ENCODE measurements at regions not wholly inside any gene's neighbourhood (a gene's known extent, or its start where the extent isn't known, plus 50 kb on each side); places are given as distances from the start of the nearest gene placed in this dataset.

DNA sequence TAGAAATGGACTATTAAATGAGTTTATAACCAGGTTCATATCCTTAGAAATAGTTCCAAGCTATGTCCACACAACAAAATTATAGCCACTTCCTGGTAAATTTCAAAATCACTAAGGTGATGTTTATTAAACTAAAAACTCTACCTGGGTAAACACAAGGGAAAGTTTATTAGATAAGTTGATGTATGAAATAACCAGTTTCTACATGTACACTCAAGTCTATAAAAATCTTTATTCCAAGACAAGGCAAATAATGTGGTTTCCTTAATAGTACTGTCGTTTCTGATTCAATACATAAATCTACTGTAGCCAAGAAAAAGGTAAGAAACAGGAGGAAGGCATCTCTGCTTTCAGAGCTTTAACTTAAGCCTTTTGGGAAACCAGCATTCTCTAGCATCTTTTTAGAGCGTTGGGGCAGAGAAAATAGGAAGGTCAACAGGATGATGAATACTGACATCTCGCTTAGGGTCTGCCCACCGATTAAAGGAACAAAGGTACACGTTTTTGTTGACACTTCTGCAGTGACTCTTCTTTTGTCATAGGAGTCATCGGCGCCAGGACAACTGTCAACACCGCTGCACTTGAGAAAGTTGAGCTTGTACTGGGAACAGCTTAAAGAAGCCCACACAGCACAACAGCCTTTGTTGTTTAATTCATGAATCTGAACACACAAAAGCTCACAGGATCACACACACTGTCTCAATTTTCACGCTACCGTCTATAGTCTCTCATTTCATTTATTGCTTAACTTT, 513.6 kb downstream of the SLCO4C1 start:
- TF ChIP-seq FOXP2 (optimal IDR thresholded peaks at IDR 0.05; ENCODE audit: borderline replicate concordance, extremely low read depth, extremely low read length, insufficient read depth) (no peak), REST (IDR thresholded peaks at IDR 0.05; ENCODE audit: insufficient read depth in 1 of 2, low read depth in 2 of 2, low read length in 2 of 2) (no peak)

GRCh38 chr5:101751105-101751504, 545.0 kb downstream of the SLCO4C1 start:
- TF ChIP-seq TAF1 (IDR thresholded peaks at IDR 0.05; ENCODE audit: borderline replicate concordance, insufficient read depth, low read length) (no peak), REST (IDR thresholded peaks at IDR 0.05; ENCODE audit: insufficient read depth in 1 of 2, low read depth in 2 of 2, low read length in 2 of 2) (no peak), POLR2AphosphoS5 (IDR thresholded peaks at IDR 0.05; ENCODE audit: low read depth, low read length) (no peak), FOXP2 (optimal IDR thresholded peaks at IDR 0.05; ENCODE audit: borderline replicate concordance, extremely low read depth, extremely low read length, insufficient read depth) (no peak), SIN3A (IDR thresholded peaks at IDR 0.05; ENCODE audit: borderline replicate concordance, insufficient read depth, low read length) (no peak)

DNA sequence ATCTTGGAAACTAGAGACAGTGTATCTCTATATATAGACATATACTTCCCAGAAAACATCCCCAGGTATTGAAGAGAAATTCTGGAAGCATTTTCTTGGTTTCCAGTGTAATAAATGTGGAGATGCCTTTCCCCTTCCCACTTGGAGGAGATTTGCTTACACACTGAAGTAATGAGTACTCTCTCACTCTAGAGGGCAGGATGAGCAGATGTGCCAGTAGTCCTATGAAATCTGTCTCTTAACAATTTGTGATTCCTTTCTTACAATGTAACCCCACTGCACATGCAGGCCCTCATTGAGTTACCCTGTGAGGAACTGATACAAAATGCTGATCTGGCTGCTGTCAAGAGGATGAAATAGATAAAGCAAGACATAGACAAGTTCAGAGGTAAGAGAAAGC, 567.2 kb downstream of the SLCO4C1 start:
- TF ChIP-seq POLR2AphosphoS5 (IDR thresholded peaks at IDR 0.05; ENCODE audit: low read depth, low read length), result no peak
- TF ChIP-seq FOXP2 (optimal IDR thresholded peaks at IDR 0.05; ENCODE audit: borderline replicate concordance, extremely low read depth, extremely low read length, insufficient read depth), result no peak
- TF ChIP-seq TAF1 (IDR thresholded peaks at IDR 0.05; ENCODE audit: borderline replicate concordance, insufficient read depth, low read length), result no peak
- TF ChIP-seq SIN3A (IDR thresholded peaks at IDR 0.05; ENCODE audit: borderline replicate concordance, insufficient read depth, low read length), result no peak
- TF ChIP-seq REST (IDR thresholded peaks at IDR 0.05; ENCODE audit: insufficient read depth in 1 of 2, low read depth in 2 of 2, low read length in 2 of 2), result no peak

DNA sequence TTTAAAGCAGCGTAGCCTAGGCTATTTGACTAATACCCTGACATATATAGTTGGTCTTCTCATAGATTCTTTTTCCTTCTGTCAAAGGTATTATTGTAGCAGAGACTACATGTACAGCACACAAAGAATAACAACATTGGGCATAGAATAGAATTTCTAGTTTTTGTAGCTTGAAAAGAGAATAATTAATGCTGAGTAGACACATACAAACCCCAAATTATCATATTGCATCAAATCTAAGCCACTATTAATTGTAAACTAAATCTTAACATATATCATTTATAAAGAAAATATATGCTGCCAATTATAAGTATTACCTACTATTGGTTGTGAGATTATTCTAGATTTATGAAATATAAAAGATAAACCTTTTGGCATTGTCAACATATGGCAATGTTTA, 574.5 kb downstream of the SLCO4C1 start:
- TF ChIP-seq SIN3A (IDR thresholded peaks at IDR 0.05; ENCODE audit: borderline replicate concordance, insufficient read depth, low read length) (no peak), POLR2AphosphoS5 (IDR thresholded peaks at IDR 0.05; ENCODE audit: low read depth, low read length) (no peak)

DNA sequence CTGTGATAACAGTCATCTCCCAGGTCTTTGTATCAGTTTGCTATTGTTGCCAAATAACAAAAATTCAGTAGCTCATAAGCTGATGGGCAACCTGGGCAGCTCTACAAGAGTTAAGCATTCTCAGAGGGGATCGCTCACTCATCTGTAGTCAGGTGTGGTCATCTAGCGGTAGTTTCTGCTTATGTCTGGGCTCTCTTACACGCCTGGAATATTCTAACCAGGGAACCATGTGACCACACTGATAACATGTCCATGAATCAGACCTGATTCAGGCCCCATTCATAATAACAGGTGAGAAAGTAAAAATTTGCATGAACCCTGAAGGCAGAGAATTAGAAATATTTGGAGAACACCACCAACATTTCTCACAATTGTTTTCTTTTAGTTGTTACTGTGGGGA, 576.1 kb downstream of the SLCO4C1 start:
- TF ChIP-seq POLR2AphosphoS5 (IDR thresholded peaks at IDR 0.05; ENCODE audit: low read depth, low read length) (no peak), FOXP2 (optimal IDR thresholded peaks at IDR 0.05; ENCODE audit: borderline replicate concordance, extremely low read depth, extremely low read length, insufficient read depth) (no peak), TAF1 (IDR thresholded peaks at IDR 0.05; ENCODE audit: borderline replicate concordance, insufficient read depth, low read length) (no peak), REST (IDR thresholded peaks at IDR 0.05; ENCODE audit: insufficient read depth in 1 of 2, low read depth in 2 of 2, low read length in 2 of 2) (no peak), SIN3A (IDR thresholded peaks at IDR 0.05; ENCODE audit: borderline replicate concordance, insufficient read depth, low read length) (no peak)
